ENCODE measurements at regions not wholly inside any gene's neighbourhood (a gene's known extent, or its start where the extent isn't known, plus 50 kb on each side); places are given as distances from the start of the nearest gene placed in this dataset.

- DNase-seq (ENCODE audit: low read depth) = no peak
- TF ChIP-seq, protein P1, sequence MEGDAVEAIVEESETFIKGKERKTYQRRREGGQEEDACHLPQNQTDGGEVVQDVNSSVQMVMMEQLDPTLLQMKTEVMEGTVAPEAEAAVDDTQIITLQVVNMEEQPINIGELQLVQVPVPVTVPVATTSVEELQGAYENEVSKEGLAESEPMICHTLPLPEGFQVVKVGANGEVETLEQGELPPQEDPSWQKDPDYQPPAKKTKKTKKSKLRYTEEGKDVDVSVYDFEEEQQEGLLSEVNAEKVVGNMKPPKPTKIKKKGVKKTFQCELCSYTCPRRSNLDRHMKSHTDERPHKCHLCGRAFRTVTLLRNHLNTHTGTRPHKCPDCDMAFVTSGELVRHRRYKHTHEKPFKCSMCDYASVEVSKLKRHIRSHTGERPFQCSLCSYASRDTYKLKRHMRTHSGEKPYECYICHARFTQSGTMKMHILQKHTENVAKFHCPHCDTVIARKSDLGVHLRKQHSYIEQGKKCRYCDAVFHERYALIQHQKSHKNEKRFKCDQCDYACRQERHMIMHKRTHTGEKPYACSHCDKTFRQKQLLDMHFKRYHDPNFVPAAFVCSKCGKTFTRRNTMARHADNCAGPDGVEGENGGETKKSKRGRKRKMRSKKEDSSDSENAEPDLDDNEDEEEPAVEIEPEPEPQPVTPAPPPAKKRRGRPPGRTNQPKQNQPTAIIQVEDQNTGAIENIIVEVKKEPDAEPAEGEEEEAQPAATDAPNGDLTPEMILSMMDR (IDR thresholded peaks at IDR 0.05; ENCODE audit: insufficient read depth, low read depth, low read length, missing control alignments) = no peak
- H3K4me3 ChIP-seq (ENCODE audit: low read length) = no peak overlapping the region
These were observed 50.6 kb upstream of the MRPS6 start for GRCh38 chr21:34022627-34023335.

GRCh38 chr21:34021726-34022125, 51.7 kb upstream of the MRPS6 start:
- H3K4me3 ChIP-seq (ENCODE audit: low read length) = no peak overlapping the region
- peak; percentile 8 for DNase-seq (ENCODE audit: low read depth)
- TF ChIP-seq, protein P1 (IDR thresholded peaks at IDR 0.05; ENCODE audit: insufficient read depth, low read depth, low read length, missing control alignments) = no peak

DNA sequence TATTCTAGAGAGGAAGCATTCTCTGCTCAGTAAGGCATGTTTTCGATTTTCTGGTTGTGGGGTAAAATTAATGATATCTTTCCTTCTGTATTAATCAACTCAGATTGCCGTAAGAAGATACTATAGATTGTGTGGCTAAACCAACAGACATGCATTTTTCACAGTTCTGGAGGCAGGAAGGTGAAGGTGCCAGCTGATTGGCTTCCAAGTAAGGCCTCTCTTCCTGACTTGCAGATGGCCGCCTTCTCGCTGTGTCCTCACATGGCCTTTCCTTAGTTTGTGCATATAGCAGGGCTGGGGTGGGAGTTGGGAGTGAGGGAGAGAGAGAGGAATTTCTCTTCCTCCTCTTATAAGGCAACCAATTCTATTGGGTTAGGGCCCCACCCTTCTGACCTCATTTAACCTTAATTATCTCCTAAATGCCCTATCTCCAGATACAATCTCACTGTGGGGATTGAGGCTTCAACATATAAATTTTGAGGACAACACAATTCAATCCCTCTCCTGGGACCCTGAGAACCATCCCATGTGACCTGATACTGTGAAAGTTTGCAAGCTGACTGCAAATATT, 52.3 kb upstream of the MRPS6 start:
- no peak for DNase-seq (ENCODE audit: low read depth)
- no peak overlapping the region for H3K4me3 ChIP-seq (ENCODE audit: low read length)
- TF ChIP-seq, protein P1 (IDR thresholded peaks at IDR 0.05; ENCODE audit: insufficient read depth, low read depth, low read length, missing control alignments) = no peak

- H3K4me3 ChIP-seq (ENCODE audit: low read length) = no peak overlapping the region
- TF ChIP-seq, protein P1 (IDR thresholded peaks at IDR 0.05; ENCODE audit: insufficient read depth, low read depth, low read length, missing control alignments) = peak; percentile 13
- peak; percentile 19 for DNase-seq (ENCODE audit: low read depth)
These were observed 53.2 kb upstream of the MRPS6 start for GRCh38 chr21:34020005-34020847.

DNA sequence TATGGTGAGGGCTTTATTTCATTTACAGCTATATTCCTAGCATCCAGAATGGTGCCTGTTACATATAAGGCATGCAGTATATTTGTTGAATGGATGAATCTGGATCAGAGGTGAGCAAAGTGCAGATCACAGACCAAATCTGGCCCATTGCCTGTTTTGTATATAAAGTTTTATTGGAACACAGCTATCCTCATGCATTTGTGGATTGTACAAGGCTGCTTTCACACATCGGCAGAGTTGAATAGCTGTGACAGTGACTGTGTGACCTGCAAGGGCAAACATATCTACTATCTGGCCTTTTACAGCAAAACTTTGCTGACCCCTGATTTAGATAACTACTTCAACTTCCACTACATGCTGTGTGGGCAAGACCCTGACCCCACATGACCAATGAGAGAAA, 54.0 kb upstream of the MRPS6 start:
- TF ChIP-seq, protein P1 (IDR thresholded peaks at IDR 0.05; ENCODE audit: insufficient read depth, low read depth, low read length, missing control alignments) = no peak
- H3K4me3 ChIP-seq (ENCODE audit: low read length) = no peak overlapping the region
- DNase-seq (ENCODE audit: low read depth) = no peak

DNA sequence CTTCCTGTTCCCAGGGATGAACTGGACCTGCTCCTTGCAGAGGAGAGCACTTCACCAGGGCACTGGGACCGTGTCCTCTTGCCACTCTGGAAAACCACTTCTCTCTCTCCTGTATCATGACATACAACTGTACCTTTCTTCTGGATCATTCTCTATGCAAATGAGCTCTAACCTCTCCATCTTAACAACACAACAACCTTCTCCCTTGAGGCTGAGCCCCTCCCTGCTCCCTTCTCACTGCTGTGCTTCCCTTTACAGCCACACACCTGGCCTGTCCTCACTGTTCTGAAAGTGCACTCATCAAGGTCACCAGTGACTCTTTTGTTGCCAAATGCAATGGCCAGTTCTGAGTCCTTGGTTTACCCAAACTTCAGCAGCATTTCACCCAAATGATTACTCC, 54.5 kb upstream of the MRPS6 start:
- no peak for DNase-seq (ENCODE audit: low read depth)
- no peak overlapping the region for H3K4me3 ChIP-seq (ENCODE audit: low read length)
- TF ChIP-seq, protein P1 (IDR thresholded peaks at IDR 0.05; ENCODE audit: insufficient read depth, low read depth, low read length, missing control alignments) = no peak

All from epithelial cell of esophagus (primary cell).